NB4 (cell line): ENCODE measurements at regions not wholly inside any gene's neighbourhood (a gene's known extent, or its start where the extent isn't known, plus 50 kb on each side); places are given as distances from the start of the nearest gene placed in this dataset.

ENCODE experiments used
- CTCF ChIP-seq: IDR thresholded peaks from one replicate; pipeline ENCODE4 v1.5.1; 2012; ENCODE audit warnings: low read depth, low read length
- MYC ChIP-seq: IDR thresholded peaks from 2 replicates; pipeline ENCODE4 v1.6.1; 2011; ENCODE audit warnings: low read depth, low read length
- POLR2A ChIP-seq: IDR thresholded peaks from 2 replicates; pipeline ENCODE4 v1.6.1; 2011; ENCODE audit warnings: mild to moderate bottlenecking; ENCODE audit not compliant: insufficient read length; ENCODE audit errors: extremely low read depth
- TF ChIP-seq, protein P1 (sequence below): IDR thresholded peaks from 2 replicates; pipeline ENCODE4 v1.6.1; 2011; ENCODE audit warnings: low read depth, low read length

- no peak for TF ChIP-seq CTCF
- no peak for TF ChIP-seq POLR2A
- TF ChIP-seq, protein P1, sequence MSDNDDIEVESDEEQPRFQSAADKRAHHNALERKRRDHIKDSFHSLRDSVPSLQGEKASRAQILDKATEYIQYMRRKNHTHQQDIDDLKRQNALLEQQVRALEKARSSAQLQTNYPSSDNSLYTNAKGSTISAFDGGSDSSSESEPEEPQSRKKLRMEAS: no peak
- TF ChIP-seq MYC: no peak
These were observed 404.6 kb upstream of the F9 start for GRCh38 chrX:139125916-139126315.
